ENCODE measurements at regions not wholly inside any gene's neighbourhood (a gene's known extent, or its start where the extent isn't known, plus 50 kb on each side); places are given as distances from the start of the nearest gene placed in this dataset.
"Not testable (repeated sequence)": the region's sequence is repeated elsewhere in the genome, so short reads cannot be mapped to it uniquely, and the experiment has no call there.

DNA sequence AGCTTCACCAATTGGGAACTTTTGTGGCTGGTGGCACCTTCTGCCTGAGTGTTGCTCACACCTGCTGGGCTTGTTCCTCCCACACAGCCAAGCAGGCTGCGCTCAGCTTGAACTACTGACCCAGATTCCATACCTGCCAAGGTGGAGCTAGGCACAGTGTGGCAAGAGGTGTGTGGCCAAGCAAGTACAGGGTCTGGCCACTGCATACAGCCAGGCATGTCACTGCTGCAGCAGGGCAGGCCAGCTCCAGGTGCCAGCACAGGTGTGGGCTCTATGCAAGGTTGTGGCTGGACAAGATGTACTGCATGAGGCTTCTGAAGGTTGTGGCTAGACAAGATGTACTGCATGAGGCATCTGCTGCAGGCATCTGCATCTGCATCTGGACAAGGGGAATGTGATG lies 1254.8 kb downstream of the AMY1C start:
- no peak for DNase-seq

DNA sequence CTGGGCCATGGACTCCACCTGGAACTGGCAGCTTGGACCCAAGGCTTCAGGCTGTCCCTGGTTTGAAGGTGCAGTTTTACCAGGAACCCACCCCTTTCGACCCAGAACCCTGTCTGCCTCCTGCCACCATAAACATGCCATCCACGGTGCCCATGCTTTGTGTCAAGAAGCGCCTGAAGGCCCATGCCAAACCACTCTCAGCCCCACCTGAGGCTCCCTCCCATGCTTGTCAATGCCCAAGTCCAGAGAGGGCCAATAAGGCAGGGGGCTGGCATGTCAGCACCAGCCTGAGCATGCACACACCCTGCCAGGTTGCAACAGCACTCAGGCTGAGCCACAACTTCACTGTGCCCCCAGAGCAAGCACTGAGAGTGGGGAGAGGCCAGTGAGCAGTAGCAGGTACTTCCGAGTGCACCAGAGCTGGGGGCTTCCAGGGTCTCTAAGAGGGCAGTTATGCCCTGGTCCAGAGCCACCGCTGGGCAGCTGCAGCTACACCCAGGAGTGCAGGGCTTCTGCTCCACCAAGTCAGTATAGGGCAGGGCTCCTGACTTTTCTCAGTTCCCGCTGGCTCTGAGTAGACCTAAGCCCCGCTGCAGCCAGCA lies 1256.0 kb downstream of the AMY1C start:
- DNase-seq = no peak

DNA sequence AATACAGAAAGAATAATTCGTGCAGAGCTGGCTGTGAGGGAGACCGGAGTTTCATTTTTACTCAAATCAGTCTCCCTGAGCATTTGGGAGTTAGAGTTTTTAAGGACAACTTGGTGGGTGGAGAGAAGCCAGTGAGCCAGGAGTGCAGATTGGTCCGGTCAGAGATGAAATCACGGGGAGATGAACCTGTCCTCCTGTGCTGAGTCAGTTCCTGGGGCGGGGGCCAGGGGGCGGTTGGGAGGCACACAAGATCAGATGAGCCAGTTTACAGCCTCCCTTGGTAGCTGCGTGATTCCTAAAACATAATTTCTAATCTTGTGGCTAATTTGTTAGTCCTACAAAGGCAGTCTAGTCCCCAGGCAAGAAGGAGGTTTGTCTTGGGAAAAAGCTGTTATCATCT lies 1267.9 kb downstream of the AMY1C start:
- no peak for DNase-seq

DNA sequence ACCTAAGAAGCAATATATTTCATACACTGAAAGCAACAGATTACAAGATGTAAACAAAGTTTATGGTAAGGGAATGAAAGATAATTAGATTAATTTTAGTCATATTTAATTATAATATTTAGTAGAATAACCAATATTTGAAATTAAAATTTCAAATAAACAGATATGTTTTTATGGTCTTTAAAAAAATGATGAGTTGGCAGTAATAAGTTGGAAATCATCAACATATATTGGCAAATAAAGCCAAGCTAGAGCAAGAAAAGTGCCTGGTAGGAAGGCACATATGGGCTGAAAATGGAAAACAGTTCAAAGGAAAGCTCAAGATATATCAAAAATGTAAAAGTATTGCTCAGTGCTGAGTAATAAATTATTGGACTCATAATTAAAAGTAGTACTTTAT lies 1274.0 kb downstream of the AMY1C start:
- DNase-seq = no peak

DNA sequence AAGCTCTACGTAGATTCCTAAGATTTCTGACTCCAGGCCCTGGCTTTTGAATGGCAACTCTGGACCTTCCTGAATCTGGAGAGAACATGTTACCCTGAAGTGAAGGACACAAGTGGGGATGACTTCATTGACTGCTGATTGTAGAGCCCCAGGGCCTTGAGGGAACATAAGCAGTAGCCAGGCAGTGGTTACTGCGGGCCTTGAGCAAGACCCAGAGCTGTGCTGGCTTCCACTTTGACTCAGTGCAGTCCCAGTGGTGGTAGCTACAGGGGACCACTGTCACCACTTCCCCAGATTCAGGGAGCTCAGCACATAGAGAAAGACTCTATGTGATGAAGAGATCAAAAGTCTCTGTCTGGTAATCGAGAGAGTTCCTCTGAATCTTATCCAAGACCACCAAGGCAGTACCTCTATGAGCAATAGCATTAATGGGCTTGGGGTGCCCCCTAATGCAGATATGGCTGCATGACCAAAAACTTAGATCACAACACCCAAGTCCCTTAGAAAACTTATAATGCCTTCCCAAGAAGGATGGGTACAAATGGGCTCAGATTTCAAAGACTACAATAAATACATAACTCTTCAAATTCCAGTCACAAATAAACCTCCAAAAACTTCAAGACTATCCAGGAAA lies 1278.3 kb downstream of the AMY1C start:
- DNase-seq = no peak

DNA sequence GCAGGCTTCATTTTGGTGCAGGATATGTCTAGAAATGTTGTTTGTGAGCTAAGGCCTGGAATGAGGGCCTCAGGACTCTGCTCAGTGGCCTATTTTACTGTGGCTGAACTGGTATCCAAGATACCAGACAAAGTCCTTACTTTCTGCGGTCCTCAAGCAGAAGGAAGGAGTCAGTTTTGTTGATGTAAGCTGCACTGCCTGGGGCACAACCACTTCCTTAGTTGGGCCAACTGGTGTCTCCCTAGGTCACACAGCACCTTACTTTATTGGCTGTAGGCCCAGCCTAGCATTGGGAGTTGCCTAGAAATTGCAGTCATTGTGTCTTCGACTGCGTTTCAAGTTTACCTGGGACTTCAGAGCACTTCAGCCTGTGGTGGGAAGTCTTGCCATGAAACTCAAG lies 1322.7 kb downstream of the AMY1C start:
- no peak for DNase-seq

DNA sequence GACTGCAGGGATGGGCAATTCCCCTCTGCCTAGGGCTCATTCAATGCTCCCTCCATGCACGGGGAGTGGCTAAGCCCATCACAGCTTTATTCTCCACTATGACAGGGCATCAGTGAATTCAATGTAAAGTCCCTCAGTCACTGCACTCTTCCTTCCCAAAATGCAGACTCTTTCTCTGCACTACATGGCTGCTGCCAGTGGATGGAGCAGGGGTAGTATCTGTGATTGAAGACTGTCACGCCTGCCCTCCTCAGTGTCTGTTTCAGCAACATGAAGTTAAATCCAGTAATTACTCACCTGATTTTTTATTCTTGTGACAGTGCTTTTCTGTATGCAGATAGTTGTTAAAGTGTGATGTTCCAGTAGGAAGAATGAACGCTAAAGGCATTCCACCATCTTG lies 1323.2 kb downstream of the AMY1C start:
- no peak for DNase-seq

DNA sequence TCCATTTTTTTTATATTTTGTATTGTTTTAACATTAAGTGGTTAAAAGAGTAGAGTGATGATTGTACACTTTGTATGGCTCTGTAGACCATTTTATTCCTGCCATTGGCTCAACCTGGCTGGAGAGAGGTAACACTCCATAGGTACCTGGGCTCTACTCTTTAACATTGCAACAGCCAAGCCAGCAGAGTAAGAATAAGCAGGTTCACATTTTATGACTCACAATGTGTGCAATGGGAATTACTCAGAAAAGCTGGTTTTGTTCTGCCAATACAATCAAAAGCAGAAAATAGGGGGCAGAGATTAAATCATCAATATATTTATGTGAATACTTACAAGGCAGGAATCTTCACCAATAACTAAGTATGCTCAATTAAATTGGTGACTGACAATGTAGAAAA lies 1324.0 kb downstream of the AMY1C start:
- DNase-seq = no peak

DNA sequence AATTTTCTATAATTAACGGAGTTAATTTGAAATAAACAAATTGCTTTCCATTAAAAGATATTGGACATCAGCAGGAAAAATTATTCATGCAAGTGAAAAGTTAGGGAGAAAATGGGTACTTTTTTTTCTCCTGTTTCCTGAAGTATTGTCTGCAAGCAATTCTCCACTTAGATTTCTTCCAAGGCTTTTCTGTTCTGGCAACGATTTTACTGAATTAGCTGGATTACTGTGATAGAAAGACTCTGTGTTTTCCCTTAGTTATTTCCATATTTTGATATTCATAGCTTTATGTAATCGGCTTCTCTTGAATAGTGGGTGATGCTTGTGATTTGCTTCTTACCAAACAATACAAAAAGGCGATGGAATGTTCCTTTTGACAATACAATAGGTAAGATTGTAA lies 1333.9 kb downstream of the AMY1C start:
- DNase-seq = no peak

DNA sequence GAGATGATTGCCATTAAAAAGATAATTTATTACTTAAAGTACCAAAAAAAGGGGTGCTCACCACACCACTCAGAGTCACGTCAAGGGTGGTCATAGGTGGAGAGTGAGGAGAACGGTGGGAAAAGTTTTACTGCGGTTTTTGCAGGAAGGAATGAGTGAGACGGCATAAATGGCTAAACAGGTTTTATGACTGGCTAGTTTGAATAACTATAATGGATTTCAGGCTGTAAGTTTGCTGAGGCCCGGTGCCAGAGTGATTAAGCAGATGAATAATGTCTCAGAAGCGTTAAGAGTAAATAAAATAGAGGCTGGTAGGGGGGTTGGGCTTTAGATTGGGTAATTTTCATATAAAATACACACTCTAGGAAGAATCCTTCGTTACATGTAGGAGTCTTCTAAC lies 1337.8 kb downstream of the AMY1C start:
- DNase-seq = no peak

DNA sequence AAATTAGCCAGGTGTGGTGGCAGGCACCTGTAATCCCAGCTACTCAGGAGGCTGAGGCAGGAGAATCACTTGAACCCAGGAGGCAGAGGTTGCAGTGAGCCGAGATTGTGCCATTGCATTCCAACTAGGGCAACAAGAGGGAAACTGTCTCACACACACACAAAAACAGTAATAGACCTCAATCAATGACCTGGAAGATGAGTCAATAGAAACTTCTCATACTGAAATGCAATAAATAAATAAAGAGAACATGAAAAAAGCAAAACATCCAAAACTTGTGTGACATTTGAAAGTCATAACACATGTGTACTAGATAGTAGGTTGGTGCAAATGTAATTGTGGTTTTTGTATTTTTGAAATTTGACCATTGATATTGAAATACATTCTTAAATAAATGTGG lies 1338.5 kb downstream of the AMY1C start:
- no peak for DNase-seq

DNA sequence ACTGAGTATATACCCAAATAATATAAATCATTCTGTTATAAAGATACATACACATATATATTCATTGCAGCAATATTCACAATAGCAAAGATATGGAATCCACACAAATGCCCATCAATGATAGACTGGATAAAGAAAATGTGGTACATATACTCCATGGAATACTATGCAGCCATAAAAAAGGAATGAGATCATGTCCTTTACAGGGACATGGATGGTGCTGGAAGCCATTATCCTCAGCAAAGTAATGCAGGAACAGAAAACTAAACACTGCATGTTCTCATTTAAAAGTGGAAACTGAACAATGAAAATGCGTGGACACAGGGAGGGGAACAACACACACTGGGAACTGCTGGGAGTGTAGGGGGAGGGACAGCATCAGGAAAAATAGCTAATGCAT lies 1344.2 kb downstream of the AMY1C start:
- not testable (repeated sequence) for DNase-seq

DNA sequence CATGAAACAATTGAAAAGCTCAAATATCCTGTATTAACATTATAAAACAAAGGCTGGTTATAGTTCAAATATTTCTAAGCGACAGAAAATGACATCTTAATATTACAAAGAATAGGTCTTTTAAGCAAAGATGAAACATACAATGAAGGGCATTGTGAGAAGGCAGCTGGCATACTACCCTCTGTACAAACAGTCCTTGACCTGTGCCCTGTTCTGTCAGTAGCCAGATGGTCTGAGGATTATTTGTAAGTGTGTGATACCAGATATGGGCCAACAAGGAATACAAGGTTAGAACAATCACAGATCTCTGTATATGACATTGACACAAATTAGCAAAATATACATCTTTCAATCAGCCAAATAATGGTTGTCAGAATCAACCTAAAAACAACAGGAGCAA lies 1350.4 kb downstream of the AMY1C start:
- no peak for DNase-seq

DNA sequence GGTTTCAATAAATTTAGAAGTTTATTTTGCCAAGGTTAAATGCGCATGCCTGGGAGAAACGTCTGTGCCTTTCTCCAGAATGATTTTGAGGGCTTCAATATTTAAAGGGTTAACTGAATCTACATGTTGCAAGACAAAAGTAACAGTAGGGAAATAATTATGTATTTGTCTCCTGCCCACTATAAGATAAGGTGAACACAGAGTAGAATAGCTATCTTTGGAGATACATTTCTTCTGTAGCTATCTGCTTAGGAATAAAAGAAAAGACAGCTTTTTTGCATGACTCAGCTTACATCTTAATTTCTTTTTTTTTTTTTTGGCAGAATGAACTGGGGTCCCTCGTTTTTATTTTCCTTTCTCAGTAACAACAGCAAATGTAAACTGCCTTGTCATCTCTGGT lies 1351.6 kb downstream of the AMY1C start:
- DNase-seq = no peak

DNA sequence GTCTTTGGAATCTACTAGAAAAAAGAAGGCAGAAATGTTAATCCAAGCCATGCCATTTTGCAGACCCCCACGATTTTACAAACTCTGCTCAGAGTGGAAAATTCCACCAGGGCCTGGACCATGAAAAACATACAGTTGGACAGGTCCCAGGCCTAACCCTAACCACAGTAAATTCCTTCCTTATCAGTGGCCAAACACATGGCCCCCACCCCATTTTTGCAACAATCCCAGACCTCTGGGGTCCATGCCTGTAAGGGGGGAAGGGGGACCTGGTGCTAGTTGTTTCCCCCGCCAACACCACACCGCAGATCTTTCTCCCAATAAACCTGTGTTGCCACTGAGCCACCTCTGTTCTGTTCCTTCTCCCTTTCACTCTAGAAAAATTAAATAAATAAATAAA lies 1352.7 kb downstream of the AMY1C start:
- no peak for DNase-seq

DNA sequence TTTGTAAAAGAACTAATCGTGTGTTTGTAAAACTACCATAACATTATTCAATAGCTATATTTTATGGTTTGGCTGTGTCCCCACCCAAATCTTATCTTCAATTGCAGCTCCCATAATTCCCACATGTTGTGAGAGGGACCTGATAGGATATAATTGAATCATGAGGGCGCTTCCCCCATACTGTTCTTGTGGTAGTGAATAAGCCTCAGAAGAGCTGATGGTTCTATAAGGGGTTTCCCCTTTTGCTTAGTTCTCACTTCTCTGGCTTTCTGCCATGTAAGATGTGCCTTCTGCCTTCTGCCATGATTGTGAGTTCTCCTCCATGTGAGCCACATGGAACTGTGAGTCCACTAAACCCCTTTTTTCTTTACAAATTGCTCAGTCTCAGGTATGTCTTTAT lies 1372.3 kb downstream of the AMY1C start:
- no peak for DNase-seq

DNA sequence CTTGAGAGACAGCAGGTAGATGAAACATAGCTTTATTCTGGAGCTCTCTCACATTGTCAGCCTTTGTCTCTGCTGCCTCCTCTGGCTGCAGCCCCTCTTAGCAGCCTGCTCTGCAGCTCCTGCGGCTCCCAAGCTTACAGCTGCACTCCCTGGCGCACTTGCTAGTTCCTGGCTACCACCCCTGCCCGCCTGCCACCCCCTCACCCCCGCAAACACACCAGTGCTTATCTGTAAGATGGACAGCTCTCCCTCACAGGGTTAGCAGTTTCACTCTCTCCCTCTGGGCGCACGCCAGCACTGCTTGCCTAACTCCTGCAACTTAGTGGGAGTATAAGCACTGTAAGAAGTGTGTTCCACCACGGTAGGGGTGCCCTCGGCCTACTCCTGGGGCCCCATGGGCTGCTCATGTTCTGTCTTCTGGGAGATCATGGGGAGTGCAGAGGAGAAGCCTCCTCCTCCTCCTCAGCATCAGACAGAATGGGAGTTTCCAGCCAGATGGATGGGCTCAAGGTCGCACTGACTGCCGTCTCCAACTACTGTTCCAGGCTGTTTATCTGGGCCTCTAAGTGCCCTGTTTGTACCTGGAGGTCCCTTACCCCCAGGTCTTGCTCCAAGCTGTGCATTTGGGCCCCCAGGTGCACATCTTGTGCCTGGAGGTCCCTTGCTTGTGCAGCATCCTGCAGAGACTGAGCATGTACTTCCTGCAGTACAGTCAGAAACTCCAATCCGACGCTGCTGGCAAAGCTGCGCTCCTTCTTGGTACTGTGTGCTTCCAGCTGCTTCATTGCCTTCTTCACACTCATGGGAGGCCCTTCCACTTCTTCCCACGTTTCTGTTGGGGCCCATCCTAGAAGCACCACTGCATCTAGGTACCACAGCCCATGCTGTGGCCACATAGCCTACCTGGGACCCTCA lies 1388.1 kb downstream of the AMY1C start:
- no peak for DNase-seq

DNA sequence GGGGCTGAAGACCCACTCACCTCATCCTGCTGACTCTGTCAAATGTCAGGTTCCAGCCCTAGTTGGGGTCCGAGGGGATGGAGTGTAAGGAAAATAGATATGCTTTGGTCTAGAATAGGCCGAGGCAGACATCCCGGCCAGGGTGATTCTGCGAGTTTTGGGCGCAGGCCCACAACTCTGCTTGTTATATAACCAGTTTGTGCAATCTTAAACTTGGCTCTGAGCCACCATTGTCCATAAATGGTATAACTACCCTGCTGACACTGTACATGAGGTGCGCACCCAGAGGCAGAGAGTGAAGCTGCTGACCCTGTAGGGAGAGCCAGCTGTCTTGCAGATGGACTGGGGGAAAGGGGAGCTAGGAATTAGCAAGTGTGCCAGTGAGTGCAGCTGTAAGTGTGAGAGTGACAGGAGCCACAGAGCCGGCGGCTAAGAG lies 1388.8 kb downstream of the AMY1C start:
- no peak for DNase-seq

DNA sequence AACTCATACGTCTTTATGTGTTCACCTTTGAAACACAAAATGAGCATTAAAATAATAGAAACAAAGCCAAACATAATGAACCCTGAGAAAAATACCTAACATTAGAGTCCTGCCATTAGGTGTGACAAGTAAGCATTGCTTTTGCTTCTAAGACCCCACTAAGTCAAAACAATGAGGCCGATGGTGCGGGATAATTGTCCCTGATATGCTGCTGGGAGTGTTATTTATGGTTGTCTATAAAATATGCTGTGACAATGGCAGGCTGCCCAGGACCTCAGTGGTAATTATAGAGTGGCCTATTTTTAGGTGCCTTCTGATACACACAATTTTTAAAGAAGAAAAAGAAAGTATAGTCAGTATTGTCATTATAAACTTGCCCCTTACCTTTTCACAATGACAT lies 1423.1 kb downstream of the AMY1C start:
- no peak for DNase-seq

DNA sequence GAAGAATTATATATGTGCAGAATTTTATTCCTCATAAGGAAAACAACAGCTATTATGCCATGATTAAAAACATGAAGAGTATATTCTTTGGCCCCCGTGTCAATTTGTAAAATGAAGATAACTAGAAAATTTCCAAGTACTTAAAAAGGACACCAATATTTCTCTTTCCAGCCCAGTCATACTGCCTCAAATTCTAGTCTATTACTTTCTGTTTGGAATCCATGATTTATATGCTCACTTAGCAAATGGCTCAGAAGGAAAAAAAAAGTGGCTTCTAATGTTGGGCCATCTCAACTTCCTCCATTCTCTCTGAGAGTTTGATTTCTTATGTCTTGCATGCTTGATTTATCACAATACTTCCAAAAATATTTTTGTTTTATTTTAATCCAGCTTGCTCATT lies 1431.1 kb downstream of the AMY1C start:
- DNase-seq = no peak

DNA sequence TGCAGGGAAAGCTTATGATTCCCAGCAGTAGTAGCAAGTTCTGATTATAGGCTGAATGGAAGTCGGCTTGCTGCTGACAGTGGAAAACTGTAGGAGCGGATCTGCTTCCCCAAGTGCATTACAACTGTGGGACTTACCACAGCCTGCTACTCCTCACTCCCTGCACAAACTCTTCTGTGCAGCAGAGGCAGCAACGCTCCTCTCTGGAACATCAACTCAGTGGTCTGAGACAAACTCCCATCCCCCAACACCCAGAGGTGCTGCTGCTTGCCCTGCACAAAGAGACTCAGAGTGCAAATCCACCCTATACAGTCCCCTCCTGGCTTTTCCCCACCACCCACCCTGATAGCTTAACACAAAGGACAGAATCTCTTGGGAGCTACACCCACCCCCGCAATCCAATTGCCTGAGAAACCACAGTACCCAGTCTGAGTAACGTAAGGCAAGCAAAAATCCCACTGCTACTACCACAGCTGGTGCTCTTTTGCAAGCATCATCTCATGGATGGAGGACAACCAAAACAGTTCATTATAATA lies 1455.2 kb downstream of the AMY1C start:
- DNase-seq = no peak

DNA sequence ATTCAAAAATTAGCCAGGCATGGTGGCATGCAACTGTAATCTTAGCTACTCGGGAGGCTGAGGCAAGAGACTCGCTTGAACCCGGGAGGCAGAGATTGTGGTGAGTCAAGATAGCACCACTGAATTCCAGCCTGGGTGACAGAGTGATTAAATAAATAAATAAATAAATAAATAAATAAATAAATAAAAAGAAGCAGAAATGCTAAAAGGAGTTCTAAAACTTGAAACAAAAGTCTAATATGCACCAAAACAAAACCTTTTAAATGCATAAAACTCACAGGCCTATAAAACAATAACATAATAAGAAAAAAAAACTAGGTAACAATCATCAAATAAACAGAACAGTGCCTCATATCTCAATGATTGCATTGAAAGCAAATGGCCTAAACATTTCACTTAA lies 1458.9 kb downstream of the AMY1C start:
- no peak for DNase-seq

DNA sequence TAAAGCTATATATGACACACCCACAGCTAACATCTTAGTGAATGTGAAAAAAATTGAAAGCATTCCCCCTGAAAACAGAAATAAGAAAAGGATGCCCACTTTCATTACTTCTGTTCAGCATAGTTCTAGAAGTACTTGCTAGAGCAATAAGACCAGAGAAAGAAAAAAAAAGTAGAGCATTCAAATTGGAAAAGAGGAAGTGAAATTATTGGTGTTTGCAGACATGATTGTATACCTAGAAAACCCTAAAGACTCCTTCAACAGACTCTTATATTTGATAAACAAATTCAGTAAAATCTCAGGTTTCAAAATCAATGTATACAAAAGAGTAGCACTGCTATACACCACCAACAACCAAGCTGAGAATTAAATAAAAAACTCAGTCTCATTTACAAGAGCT lies 1461.0 kb downstream of the AMY1C start:
- DNase-seq = no peak

DNA sequence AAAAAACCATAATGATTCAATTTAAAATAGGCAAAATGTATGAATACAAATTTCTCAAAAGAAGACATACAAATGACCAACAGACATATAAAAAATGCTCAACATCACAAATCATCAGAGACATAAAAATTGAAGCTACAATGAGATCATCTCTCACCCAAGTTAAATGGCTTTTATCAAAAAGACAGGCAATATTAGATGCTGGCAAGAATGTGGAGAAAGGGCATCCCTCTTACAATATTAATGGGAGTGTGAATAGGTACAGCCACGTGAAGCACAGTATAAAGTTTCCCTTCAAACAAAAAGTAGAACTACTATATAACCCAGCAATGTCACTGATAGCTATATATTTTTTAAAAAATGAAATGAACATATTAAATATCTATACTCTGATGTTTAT lies 1481.7 kb downstream of the AMY1C start:
- no peak for DNase-seq
